GM23248 (cell line): ENCODE measurements at regions not wholly inside any gene's neighbourhood (a gene's known extent, or its start where the extent isn't known, plus 50 kb on each side); places are given as distances from the start of the nearest gene placed in this dataset.

Source experiments
- DNase-seq: peaks from one replicate; pipeline ENCODE4 v3.0.0-alpha.2; 2015
- H2AFZ ChIP-seq: fragments of 200-600 bp; sonication (generic); 2 replicates; pipeline ENCODE4 v1.6.1; 2016; ENCODE audit warnings: antibody characterized with exemption
- H3F3A ChIP-seq: fragments of 200-600 bp; sonication (generic); 2 replicates; pipeline ENCODE4 v1.6.1; 2016; ENCODE audit warnings: mild to moderate bottlenecking, antibody characterized with exemption, mixed run types; ENCODE audit not compliant: insufficient read depth
- H3K27ac ChIP-seq: fragments of 200-600 bp; sonication (generic); 2 replicates; pipeline ENCODE4 v1.5.1; 2016; ENCODE audit warnings: mild to moderate bottlenecking
- H3K27me3 ChIP-seq: fragments of 200-600 bp; sonication (generic); replicated peaks from 2 replicates; pipeline ENCODE4 v1.6.1; 2016; ENCODE audit warnings: mild to moderate bottlenecking; ENCODE audit not compliant: insufficient read depth
- H3K36me3 ChIP-seq: fragments of 200-600 bp; sonication (generic); 2 replicates; pipeline ENCODE4 v1.6.1; 2016; ENCODE audit warnings: low read depth, mild to moderate bottlenecking
- H3K4me1 ChIP-seq: fragments of 200-600 bp; sonication (generic); 2 replicates; pipeline ENCODE4 v1.6.1; 2016; ENCODE audit warnings: mild to moderate bottlenecking; ENCODE audit not compliant: insufficient read depth
- H3K4me2 ChIP-seq: fragments of 200-600 bp; sonication (generic); one replicate; pipeline ENCODE4 v1.6.1; 2016; ENCODE audit warnings: mild to moderate bottlenecking; ENCODE audit not compliant: unreplicated experiment
- H3K4me3 ChIP-seq: fragments of 200-600 bp; sonication (generic); 2 replicates; pipeline ENCODE4 v1.5.1; 2016; ENCODE audit warnings: mild to moderate bottlenecking
- H3K79me2 ChIP-seq: fragments of 200-600 bp; sonication (generic); 2 replicates; pipeline ENCODE4 v1.6.1; 2016; ENCODE audit warnings: mild to moderate bottlenecking; ENCODE audit not compliant: insufficient read depth
- H3K9ac ChIP-seq: fragments of 200-600 bp; sonication (generic); 2 replicates; pipeline ENCODE4 v1.6.1; 2016; ENCODE audit warnings: mild to moderate bottlenecking
- H3K9me2 ChIP-seq: fragments of 200-600 bp; sonication (generic); 2 replicates; pipeline ENCODE4 v1.6.1; 2016; ENCODE audit warnings: mixed run types, mild to moderate bottlenecking, moderate library complexity; ENCODE audit not compliant: insufficient read depth
- H3K9me3 ChIP-seq: fragments of 200-600 bp; sonication (generic); one replicate; pipeline ENCODE4 v1.6.1; 2017; ENCODE audit warnings: low read depth
- H4K20me1 ChIP-seq: fragments of 200-600 bp; sonication (generic); 2 replicates; pipeline ENCODE4 v1.6.0; 2016; ENCODE audit not compliant: insufficient read depth
- EZH2 ChIP-seq: fragments of 200-600 bp; sonication (generic); IDR thresholded peaks from 2 replicates; pipeline ENCODE4 v1.6.1; 2018; ENCODE audit warnings: antibody characterized with exemption, mild to moderate bottlenecking; ENCODE audit not compliant: insufficient read depth, poor library complexity, severe bottlenecking
- EZH2phosphoT487 ChIP-seq: fragments of 200-600 bp; sonication (generic); IDR thresholded peaks from 2 replicates; pipeline ENCODE4 v1.6.1; 2018; ENCODE audit warnings: antibody characterized with exemption, moderate library complexity, mild to moderate bottlenecking, low read depth; ENCODE audit not compliant: insufficient read depth
- WGBS, 2 experiments: methylation state at CpG; one replicate each; pipeline ENCODE4 v1.1.6; 2015 to 2017; ENCODE audit warnings: low lambda C conversion rate in 2 of 2, low coverage in 1 of 2; ENCODE audit errors: missing lambda C conversion rate in 2 of 2; 5-methylcytosine and 5-hydroxymethylcytosine counted together
- in situ Hi-C: fragments of 300-500 bp; cut with MboI; formaldehyde crosslinking; loops from 2 replicates; pipeline ENCODE4 v1.15.0; 2020

GRCh38 chr2:120842456-120843439 lies 107.1 kb downstream of the GLI2 start:
- H3K9me2 ChIP-seq: no peaks in the 10 kb centered on the region
- H3K9me3 ChIP-seq: no peaks in the 10 kb centered on the region
- DNase-seq: peak; percentile 34
- WGBS, 2 experiments: 93 to 94% methylated on average over 12 of the region's 12 CpGs
- TF ChIP-seq EZH2 (no peak), EZH2phosphoT487 (no peak)
- no peak overlapping the region for H3K9ac ChIP-seq
- H3K4me1 ChIP-seq: peaks cover 7% of the 10 kb centered on the region; the same call in 1 of the 2 replicates
- no peaks in the 10 kb centered on the region for H3K27me3 ChIP-seq
- no peak overlapping the region for H3K27ac ChIP-seq
- no peak overlapping the region for H3K4me2 ChIP-seq
- H3K79me2 ChIP-seq: peaks cover 80% of the 10 kb centered on the region
- H3K4me3 ChIP-seq: no peak overlapping the region
- no peaks in the 10 kb centered on the region for H3F3A ChIP-seq
- no peaks in the 10 kb centered on the region for H4K20me1 ChIP-seq
- H2AFZ ChIP-seq: no peak overlapping the region
- in situ Hi-C loops: no loop called here
- no peaks in the 10 kb centered on the region for H3K36me3 ChIP-seq

GRCh38 chr2:120844070-120844738 lies 108.5 kb downstream of the GLI2 start:
- no peaks in the 10 kb centered on the region for H3K27me3 ChIP-seq
- in situ Hi-C loops: no loop called here
- peaks cover 65% of the 10 kb centered on the region for H3K79me2 ChIP-seq
- no peak for TF ChIP-seq EZH2
- TF ChIP-seq EZH2phosphoT487: no peak
- peak; percentile 28 for DNase-seq
- H3K4me3 ChIP-seq: no peak overlapping the region
- no peak overlapping the region for H3K4me2 ChIP-seq
- no peak overlapping the region for H3K27ac ChIP-seq
- H3F3A ChIP-seq: no peaks in the 10 kb centered on the region
- no peaks in the 10 kb centered on the region for H3K9me3 ChIP-seq
- no peak overlapping the region for H2AFZ ChIP-seq
- 0 out of 2 replicates have a peak, but pooled peaks cover under 1% of the 10 kb centered on the region for H3K36me3 ChIP-seq
- H3K9ac ChIP-seq: no peak overlapping the region
- WGBS, 2 experiments: 88 to 89% methylated on average over 6 of the region's 6 CpGs
- H3K9me2 ChIP-seq: no peaks in the 10 kb centered on the region
- peaks cover 7% of the 10 kb centered on the region; the same call in 1 of the 2 replicates for H3K4me1 ChIP-seq
- no peaks in the 10 kb centered on the region for H4K20me1 ChIP-seq

- TF ChIP-seq EZH2 (no peak), EZH2phosphoT487 (no peak)
- Histone ChIP-seq H3K36me3 (0 out of 2 replicates have a peak, but pooled peaks cover 9% of the 10 kb centered on the region), H3K9me3 (no peaks in the 10 kb centered on the region), H3K79me2 (peaks cover 54% of the 10 kb centered on the region), H4K20me1 (no peaks in the 10 kb centered on the region), H3F3A (no peaks in the 10 kb centered on the region), H3K27ac (no peak overlapping the region), H3K4me3 (no peak overlapping the region), H3K4me1 (peaks cover 7% of the 10 kb centered on the region; the same call in 1 of the 2 replicates), H3K9me2 (no peaks in the 10 kb centered on the region), H3K27me3 (no peaks in the 10 kb centered on the region), H3K4me2 (no peak overlapping the region), H3K9ac (no peak overlapping the region), H2AFZ (0 out of 2 replicates have a peak overlapping the region, but pooled peaks have one; percentile 26)
- peak; percentile 69 for DNase-seq
- WGBS, 2 experiments: 27 to 31% methylated on average over 9 of the region's 9 CpGs
- in situ Hi-C loops: no loop called here
Measured at GRCh38 chr2:120845277-120845676, 109.6 kb downstream of the GLI2 start.

- Histone ChIP-seq H3K4me3 (no peak overlapping the region), H2AFZ (no peak overlapping the region), H3K9me2 (no peaks in the 10 kb centered on the region), H3K27ac (no peak overlapping the region), H3K9me3 (no peaks in the 10 kb centered on the region), H3K9ac (no peak overlapping the region), H3K79me2 (peaks cover 46% of the 10 kb centered on the region), H4K20me1 (no peaks in the 10 kb centered on the region), H3K4me2 (no peak overlapping the region), H3K36me3 (0 out of 2 replicates have a peak, but pooled peaks cover 9% of the 10 kb centered on the region), H3K27me3 (no peaks in the 10 kb centered on the region), H3K4me1 (peaks cover 7% of the 10 kb centered on the region; the same call in 1 of the 2 replicates), H3F3A (no peaks in the 10 kb centered on the region)
- in situ Hi-C loops: no loop called here
- 71 to 74% methylated on average over 14 of the region's 14 CpGs for WGBS, 2 experiments
- TF ChIP-seq EZH2 (no peak), EZH2phosphoT487 (no peak)
- DNase-seq: no peak
Measured at GRCh38 chr2:120846406-120847095, 110.9 kb downstream of the GLI2 start.
